Esophagus squamous epithelium (tissue), 4 donors: ENCODE measurements at regions not wholly inside any gene's neighbourhood (a gene's known extent, or its start where the extent isn't known, plus 50 kb on each side); places are given as distances from the start of the nearest gene placed in this dataset.

Source experiments
- POLR2A ChIP-seq, 4 donors: fragments of 450-650 bp; IDR thresholded peaks; one replicate each; pipeline ENCODE4 v1.6.1; 2017; ENCODE audit warnings: antibody characterized with exemption in 4 of 4, mild to moderate bottlenecking in 4 of 4, moderate library complexity in 3 of 4
- TF ChIP-seq, protein P1 (sequence below), 6 experiments: fragments of 450-650 bp in 4 of 6; fragments of 200-600 bp in 2 of 6; sonication (generic) in 2 of 6; IDR thresholded peaks; one replicate each; pipeline ENCODE4 v1.5.1; 2016 to 2019; ENCODE audit warnings: antibody characterized with exemption in 6 of 6, mild to moderate bottlenecking in 4 of 6, moderate library complexity in 4 of 6

DNA sequence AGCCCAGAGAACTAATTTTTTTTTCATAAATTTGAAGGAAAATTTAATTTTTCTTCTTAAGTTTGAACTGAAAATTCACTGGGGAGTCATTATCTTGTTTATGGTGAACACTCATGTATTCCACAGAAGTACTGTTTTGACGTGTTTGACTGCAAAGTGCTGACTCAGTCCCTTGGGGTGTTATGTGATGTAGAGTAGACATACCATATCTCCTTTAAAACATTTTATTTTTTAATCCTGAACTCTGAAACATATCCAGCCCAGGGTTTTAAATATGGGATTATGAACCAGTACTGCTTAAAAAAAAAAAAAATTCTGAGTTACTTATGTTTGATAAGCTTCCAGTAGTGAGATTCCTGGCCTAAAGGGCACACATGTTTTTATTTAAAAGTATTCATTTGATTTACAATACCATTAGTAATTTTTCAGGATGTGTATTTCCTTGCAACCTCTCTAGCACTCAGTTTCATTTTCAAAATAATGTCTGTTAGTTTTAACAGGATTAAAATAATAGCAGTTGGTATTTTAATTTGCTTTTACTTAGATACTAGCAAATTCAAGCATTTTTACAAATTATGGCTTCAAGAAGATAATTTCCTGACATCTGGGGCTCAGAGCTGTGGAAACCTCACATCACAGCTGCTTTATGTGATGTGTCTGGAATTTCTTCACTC is 81.7 kb upstream of the PDE10A start:
- TF ChIP-seq, protein P1, sequence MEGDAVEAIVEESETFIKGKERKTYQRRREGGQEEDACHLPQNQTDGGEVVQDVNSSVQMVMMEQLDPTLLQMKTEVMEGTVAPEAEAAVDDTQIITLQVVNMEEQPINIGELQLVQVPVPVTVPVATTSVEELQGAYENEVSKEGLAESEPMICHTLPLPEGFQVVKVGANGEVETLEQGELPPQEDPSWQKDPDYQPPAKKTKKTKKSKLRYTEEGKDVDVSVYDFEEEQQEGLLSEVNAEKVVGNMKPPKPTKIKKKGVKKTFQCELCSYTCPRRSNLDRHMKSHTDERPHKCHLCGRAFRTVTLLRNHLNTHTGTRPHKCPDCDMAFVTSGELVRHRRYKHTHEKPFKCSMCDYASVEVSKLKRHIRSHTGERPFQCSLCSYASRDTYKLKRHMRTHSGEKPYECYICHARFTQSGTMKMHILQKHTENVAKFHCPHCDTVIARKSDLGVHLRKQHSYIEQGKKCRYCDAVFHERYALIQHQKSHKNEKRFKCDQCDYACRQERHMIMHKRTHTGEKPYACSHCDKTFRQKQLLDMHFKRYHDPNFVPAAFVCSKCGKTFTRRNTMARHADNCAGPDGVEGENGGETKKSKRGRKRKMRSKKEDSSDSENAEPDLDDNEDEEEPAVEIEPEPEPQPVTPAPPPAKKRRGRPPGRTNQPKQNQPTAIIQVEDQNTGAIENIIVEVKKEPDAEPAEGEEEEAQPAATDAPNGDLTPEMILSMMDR (IDR thresholded peaks at IDR 0.05), result no peak
- TF ChIP-seq POLR2A (IDR thresholded peaks at IDR 0.05), result no peak
